Upper lobe of right lung (tissue), 1 donor: ENCODE measurements at regions not wholly inside any gene's neighbourhood (a gene's known extent, or its start where the extent isn't known, plus 50 kb on each side); places are given as distances from the start of the nearest gene placed in this dataset.
"Not testable (repeated sequence)": the region's sequence is repeated elsewhere in the genome, so short reads cannot be mapped to it uniquely, and the experiment has no call there.

Experiments used
- ATAC-seq: fragments of 200-7000 bp; cut with Tn5 transposase; one replicate; pipeline ENCODE4 v1.9.1; 2020; ENCODE audit warnings: mild to moderate bottlenecking, moderate library complexity
- DNase-seq: peaks from one replicate; pipeline ENCODE4 v3.0.0-alpha.2; 2020
- H3K27ac ChIP-seq: fragments of 200-600 bp; one replicate; pipeline ENCODE4 v1.8.0; 2022
- H3K27me3 ChIP-seq: fragments of 200-600 bp; one replicate; pipeline ENCODE4 v1.8.0; 2022; ENCODE audit warnings: mild to moderate bottlenecking
- H3K36me3 ChIP-seq: fragments of 200-600 bp; one replicate; pipeline ENCODE4 v1.8.0; 2022
- H3K4me1 ChIP-seq: fragments of 200-600 bp; one replicate; pipeline ENCODE4 v1.8.0; 2022
- H3K4me3 ChIP-seq: fragments of 200-600 bp; one replicate; pipeline ENCODE4 v1.8.0; 2022; ENCODE audit warnings: mild to moderate bottlenecking
- H3K9me3 ChIP-seq: fragments of 200-600 bp; one replicate; pipeline ENCODE4 v1.8.0; 2022
- intact Hi-C: fragments of 100-400 bp; cut with DNase I; formaldehyde crosslinking; loops from one replicate; pipeline ENCODE4 v1.11.0; 2022
- TF ChIP-seq, protein P1 (sequence below): fragments of 200-600 bp; IDR thresholded peaks from one replicate; pipeline ENCODE4 v1.8.0; 2022; ENCODE audit warnings: antibody characterized with exemption
- donor health status: DM: no; HTN: yes; CAD: no; lungs with severe emphysema.

DNA sequence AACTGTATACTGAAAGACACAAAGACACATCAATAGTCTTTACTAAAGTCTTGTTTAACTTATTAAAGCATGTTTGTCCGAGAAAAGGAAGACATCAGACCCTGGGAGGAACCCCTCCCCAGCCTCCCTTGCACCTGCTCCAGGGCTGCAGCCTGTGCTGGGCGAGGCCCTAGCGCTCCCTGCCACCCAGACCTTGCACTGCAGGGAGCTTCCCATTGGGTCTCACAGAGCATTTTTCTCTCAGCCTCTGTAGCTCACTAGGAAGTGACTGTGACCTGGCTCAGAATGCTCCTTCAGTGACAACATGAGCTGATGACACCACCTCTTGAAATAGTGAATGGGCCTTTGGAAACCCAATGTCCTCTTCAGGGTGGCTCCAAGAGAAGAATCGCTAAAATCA lies 461.2 kb downstream of the TMEM121 start:
- no peak for DNase-seq
- no peak for ATAC-seq
- H3K4me3 ChIP-seq = no peak overlapping the region
- no peak overlapping the region for H3K27ac ChIP-seq
- no peaks in the 10 kb centered on the region for H3K36me3 ChIP-seq
- intact Hi-C loops = no loop called here
- H3K9me3 ChIP-seq = no peaks in the 10 kb centered on the region
- no peaks in the 10 kb centered on the region for H3K27me3 ChIP-seq
- no peaks in the 10 kb centered on the region for H3K4me1 ChIP-seq
- TF ChIP-seq, protein P1, sequence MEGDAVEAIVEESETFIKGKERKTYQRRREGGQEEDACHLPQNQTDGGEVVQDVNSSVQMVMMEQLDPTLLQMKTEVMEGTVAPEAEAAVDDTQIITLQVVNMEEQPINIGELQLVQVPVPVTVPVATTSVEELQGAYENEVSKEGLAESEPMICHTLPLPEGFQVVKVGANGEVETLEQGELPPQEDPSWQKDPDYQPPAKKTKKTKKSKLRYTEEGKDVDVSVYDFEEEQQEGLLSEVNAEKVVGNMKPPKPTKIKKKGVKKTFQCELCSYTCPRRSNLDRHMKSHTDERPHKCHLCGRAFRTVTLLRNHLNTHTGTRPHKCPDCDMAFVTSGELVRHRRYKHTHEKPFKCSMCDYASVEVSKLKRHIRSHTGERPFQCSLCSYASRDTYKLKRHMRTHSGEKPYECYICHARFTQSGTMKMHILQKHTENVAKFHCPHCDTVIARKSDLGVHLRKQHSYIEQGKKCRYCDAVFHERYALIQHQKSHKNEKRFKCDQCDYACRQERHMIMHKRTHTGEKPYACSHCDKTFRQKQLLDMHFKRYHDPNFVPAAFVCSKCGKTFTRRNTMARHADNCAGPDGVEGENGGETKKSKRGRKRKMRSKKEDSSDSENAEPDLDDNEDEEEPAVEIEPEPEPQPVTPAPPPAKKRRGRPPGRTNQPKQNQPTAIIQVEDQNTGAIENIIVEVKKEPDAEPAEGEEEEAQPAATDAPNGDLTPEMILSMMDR = no peak

DNA sequence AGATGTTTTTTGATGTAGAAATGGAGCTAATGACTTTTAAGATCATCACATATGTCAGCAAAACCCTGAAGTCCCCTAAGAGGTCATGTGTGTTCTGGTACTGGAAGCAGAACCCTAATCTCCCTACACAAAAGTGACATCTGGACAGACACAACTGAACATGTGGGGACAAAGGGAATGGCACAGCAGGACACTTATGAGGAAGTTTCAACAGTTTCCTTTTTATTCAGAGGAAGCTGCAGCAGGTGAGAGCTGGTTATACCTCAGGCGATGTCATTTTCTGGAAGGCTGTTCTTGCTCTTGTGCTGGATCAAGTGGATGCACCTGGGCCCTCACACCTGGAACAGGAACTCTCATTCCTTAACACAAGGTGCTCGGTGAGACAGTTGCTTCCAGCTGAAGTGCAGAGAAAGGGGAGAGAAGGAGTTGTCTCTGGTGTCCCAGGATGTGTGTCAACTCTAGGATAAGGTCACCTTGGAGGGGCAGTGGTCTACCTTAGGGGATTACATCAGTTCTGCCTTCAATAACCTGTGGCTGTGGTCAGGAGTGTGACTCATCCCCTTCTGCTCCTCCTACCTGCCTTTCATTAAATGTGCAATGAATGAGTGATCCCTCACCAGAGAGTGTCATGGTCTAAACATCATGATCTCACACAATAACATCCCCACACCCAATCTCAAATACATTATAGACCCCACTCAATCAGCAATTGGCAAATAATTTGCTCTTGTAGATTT lies 463.4 kb downstream of the TMEM121 start:
- intact Hi-C loops = no loop called here
- ATAC-seq = no peak

DNA sequence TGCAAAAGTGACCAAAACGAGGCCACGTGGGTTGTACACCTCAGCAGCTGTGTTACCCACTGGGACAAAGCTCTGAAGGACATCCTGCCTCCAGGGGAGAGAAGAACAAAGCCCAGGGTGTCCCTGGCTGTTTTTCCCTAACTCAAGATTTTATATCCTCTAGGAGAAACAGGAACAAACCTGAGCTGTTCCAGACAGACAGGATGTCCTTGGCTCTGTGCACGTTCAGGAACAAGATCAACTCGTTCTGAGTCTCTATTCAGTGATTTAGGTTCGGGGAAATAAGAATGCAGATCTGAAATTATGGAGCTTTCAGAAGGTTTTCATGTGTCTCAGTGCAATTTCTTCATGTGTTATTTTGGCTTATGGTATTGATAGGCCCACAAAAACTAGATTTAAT lies 465.3 kb downstream of the TMEM121 start:
- H3K4me1 ChIP-seq, intact Hi-C loops, ATAC-seq, H3K9me3 ChIP-seq, H3K27ac ChIP-seq, DNase-seq, H3K36me3 ChIP-seq, H3K27me3 ChIP-seq, H3K4me3 ChIP-seq: not testable (repeated sequence)

More for the DNA sequence above, 463.4 kb downstream of the TMEM121 start:
- Histone ChIP-seq H3K27ac (no peak overlapping the region), H3K4me3 (no peak overlapping the region), H3K4me1 (no peaks in the 10 kb centered on the region), H3K27me3 (no peaks in the 10 kb centered on the region), H3K9me3 (no peaks in the 10 kb centered on the region), H3K36me3 (no peaks in the 10 kb centered on the region)
- no peak for DNase-seq
- TF ChIP-seq, protein P1 = no peak

DNA sequence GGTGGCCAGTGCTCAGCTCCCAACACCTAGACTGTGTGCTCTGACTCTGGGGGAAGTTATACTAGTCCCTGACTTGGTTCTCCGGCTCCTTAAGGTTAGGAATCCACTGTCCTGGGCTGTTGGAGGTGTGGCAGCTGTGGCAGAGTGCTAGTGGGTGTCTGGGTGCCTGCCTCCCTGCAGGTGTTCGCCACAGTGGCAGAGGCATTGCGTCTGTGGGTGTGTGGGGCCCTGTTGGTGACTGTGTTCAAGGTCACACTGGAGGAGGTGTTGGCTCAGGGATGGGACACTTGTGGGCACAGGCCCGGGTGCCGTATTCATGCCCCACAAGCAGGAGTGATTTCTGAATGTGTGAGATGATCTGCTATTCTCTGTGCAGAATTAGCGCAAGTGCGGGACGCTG lies 467.4 kb downstream of the TMEM121 start:
- intact Hi-C loops = no loop called here
- Histone ChIP-seq H3K4me3 (no peak overlapping the region), H3K27me3 (no peaks in the 10 kb centered on the region), H3K27ac (no peak overlapping the region), H3K36me3 (no peaks in the 10 kb centered on the region), H3K9me3 (no peaks in the 10 kb centered on the region), H3K4me1 (no peaks in the 10 kb centered on the region)
- DNase-seq (no peak), ATAC-seq (no peak)
- TF ChIP-seq, protein P1 = no peak

DNA sequence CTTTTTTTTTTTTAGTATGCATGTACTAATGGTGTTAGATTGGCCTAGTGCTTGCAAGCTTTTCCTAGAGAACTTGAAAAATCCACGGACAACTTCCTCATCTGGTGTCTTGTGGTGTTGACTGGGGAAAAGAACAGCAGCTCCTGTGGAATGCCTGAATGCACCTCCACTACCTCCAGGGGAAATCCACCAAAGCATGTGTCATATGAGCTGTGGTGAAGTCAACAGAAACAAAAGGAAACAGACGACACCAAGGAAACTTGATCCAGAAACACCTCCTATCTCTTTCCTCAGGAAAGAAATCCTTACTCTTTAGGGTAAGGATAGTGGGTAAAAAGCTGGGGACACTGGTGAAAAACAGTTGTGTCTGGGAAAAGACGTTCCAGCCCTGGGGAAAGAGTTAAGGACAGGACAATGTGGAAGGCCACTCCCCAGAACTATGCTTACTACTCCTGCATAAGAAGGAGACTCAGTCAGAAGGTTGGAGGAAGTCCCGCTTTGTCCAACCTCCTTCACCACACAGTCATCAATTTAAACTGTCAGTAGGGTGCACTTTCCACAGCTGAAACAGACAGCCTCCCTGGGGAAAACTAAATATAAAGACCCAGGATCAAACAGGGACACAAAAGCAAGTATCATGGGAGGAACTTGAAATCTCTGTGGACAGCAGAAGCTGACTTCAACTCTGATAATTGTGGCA lies 468.8 kb downstream of the TMEM121 start:
- H3K4me3 ChIP-seq, DNase-seq, H3K27me3 ChIP-seq, H3K27ac ChIP-seq, intact Hi-C loops, H3K36me3 ChIP-seq, H3K4me1 ChIP-seq, H3K9me3 ChIP-seq, ATAC-seq: not testable (repeated sequence)

DNA sequence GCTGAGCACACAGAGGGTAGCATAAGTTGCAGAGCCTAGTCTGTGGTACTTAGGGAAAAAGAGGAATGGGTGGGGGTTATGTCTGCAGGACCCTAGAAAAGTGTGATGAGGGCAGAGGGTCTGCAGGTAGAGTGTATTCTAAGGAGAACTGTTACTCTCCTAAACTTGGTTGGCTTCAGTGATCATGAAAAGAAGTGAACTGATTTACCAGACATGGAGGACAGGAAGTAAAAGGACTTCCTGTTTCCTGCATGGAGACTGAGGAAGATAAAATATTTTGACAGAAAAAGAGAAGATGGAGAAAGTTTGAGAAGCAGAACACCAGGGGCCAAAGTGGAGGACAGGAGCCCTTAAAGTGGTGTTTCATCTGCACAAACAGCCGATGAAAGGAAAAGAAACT lies 472.2 kb downstream of the TMEM121 start:
- DNase-seq, H3K9me3 ChIP-seq, H3K4me3 ChIP-seq, H3K27ac ChIP-seq, H3K4me1 ChIP-seq, intact Hi-C loops, ATAC-seq, H3K36me3 ChIP-seq, H3K27me3 ChIP-seq: not testable (repeated sequence)

DNA sequence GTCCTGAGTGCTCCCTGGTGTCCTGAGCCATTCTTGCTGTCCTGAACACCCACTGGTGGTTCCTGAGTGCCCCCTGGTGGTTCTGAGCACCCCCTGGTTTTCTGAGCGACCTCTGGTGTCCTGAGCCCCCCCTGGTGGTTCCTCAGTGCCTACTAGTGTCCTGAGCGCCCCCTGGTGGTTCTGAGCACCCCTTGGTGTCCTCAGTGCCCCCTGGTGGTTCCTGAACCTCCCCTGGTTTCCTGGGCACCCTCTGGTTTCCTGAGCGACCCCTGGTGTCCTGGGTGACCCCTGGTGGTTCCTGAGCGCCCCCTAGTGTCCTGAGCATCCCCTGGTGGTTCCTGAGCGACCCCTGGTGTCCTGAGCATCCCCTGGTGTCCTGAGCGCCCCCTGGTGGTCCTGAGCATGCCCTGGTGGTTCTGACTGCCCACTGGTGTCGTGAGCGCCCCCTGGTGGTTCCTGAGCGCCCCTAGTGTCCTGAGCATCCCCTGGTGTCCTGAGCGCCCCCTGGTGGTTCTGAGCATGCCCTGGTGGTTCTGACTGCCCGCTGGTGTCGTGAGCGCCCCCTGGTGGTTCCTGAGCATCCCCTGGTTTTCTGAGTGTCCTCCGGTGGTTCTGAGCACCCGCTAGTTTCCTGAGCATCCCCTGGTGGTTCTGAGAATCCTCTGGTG lies 473.1 kb downstream of the TMEM121 start:
- no peaks in the 10 kb centered on the region for H3K27me3 ChIP-seq
- no peaks in the 10 kb centered on the region for H3K4me1 ChIP-seq
- peak; percentile 78 for DNase-seq
- no peak overlapping the region for H3K4me3 ChIP-seq
- H3K27ac ChIP-seq = no peak overlapping the region
- ATAC-seq = peak; percentile 99
- intact Hi-C loops = no loop called here
- no peaks in the 10 kb centered on the region for H3K9me3 ChIP-seq
- TF ChIP-seq, protein P1 = peak; percentile 46
- H3K36me3 ChIP-seq = no peaks in the 10 kb centered on the region

DNA sequence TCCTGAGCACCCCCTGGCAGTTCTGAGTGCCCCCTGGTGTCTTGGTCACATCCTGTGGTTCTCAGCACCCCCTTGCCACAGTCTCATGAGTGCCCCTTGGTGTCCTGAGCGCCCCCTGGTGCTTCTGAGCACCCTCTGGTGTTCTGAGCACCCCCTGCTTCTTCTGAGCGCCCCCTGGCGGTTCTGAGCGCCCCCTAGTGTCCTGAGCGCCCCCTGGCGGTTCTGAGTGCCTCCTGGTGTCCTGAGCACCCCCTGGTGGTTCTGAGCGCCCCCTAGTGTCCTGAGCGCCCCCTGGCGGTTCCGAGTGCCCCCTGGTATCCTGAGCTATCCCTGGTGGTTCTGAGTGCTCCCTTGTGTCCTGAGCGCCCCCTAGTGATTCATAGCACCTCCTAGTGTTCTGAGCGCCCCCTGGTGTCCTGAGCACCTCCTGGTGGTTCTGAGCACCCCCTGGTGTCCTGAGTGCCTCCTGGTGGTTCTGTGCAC lies 473.7 kb downstream of the TMEM121 start:
- H3K36me3 ChIP-seq, H3K4me1 ChIP-seq, H3K4me3 ChIP-seq, intact Hi-C loops, H3K27ac ChIP-seq, ATAC-seq, DNase-seq, H3K27me3 ChIP-seq, H3K9me3 ChIP-seq: not testable (repeated sequence)
